Gastrocnemius medialis (tissue), 4 donors: ENCODE measurements at regions not wholly inside any gene's neighbourhood (a gene's known extent, or its start where the extent isn't known, plus 50 kb on each side); places are given as distances from the start of the nearest gene placed in this dataset.

Experiments used
- ATAC-seq, 2 donors: fragments of 150-250 bp; one replicate each; pipeline ENCODE4 v1.9.1; 2016
- DNase-seq, 2 donors: peaks; one replicate each; pipeline ENCODE4 v3.0.0-alpha.2; 2019
- H3K27ac ChIP-seq, 4 donors: fragments of 200-600 bp; sonication (generic); 1 replicate in 1 of 4; 2 replicates in 3 of 4; pipeline ENCODE4 v1.5.1; 2016 to 2018; ENCODE audit warnings: mild to moderate bottlenecking in 2 of 4, moderate library complexity in 1 of 4
- H3K27me3 ChIP-seq, 3 donors: fragments of 200-600 bp; sonication (generic) in 2 of 3; 1 replicate in 1 of 3; 2 replicates in 2 of 3; pipeline versions ENCODE4 v1.5.1 to v1.6.0; 2016 to 2019; ENCODE audit warnings: mild to moderate bottlenecking in 1 of 3, moderate library complexity in 1 of 3
- H3K36me3 ChIP-seq, 2 donors: fragments of 200-600 bp; sonication (generic) in 1 of 2; one replicate each; pipeline ENCODE4 v1.5.1; 2017 to 2018
- H3K4me1 ChIP-seq, 2 donors: fragments of 200-600 bp; sonication (generic) in 1 of 2; one replicate each; pipeline ENCODE4 v1.5.1; 2016 to 2017; ENCODE audit warnings: mild to moderate bottlenecking in 2 of 2
- H3K4me3 ChIP-seq, 4 donors: fragments of 200-600 bp; sonication (generic) in 3 of 4; 1 replicate in 1 of 4; 2 replicates in 3 of 4; pipeline ENCODE4 v1.5.1; 2016 to 2019; ENCODE audit warnings: mild to moderate bottlenecking in 2 of 4
- H3K9me3 ChIP-seq, 3 donors: fragments of 200-600 bp; sonication (generic) in 2 of 3; 1 replicate in 1 of 3; 2 replicates in 2 of 3; pipeline ENCODE4 v1.5.1; 2016 to 2019
- CTCF ChIP-seq, 5 experiments: fragments of 450-650 bp in 3 of 5; fragments of 200-600 bp in 2 of 5; sonication (generic) in 2 of 5; IDR thresholded peaks in 4 of 5; conservative IDR thresholded peaks in 1 of 5; 1 replicate in 4 of 5; 2 replicates in 1 of 5; pipeline ENCODE4 v1.5.1; 2016 to 2019; ENCODE audit warnings: antibody characterized with exemption in 5 of 5, mild to moderate bottlenecking in 3 of 5, moderate library complexity in 3 of 5
- POLR2A ChIP-seq, 2 donors: fragments of 450-650 bp; IDR thresholded peaks; one replicate each; pipeline ENCODE4 v1.6.1; 2017; ENCODE audit warnings: antibody characterized with exemption in 2 of 2, mild to moderate bottlenecking in 2 of 2, moderate library complexity in 2 of 2
- in situ Hi-C, 4 donors: fragments of 200-750 bp; cut with MboI; loops; one replicate each; pipeline versions ENCODE4 v1.15.0 to v1.8.0; 2017; ENCODE audit warnings: low sequenced_read_pairs in 4 of 4
- intact Hi-C: fragments of 100-400 bp; cut with DNase I; formaldehyde crosslinking; loops from one replicate; pipeline ENCODE4 v1.15.1; 2023; ENCODE audit warnings: low total_unique reads

- no peaks in the 10 kb centered on the region for H3K9me3 ChIP-seq
- no peaks in the 10 kb centered on the region for H3K27me3 ChIP-seq
- H3K27ac ChIP-seq = no peak overlapping the region
- in situ Hi-C loops (no loop called here), intact Hi-C loops (no loop called here)
- no peak overlapping the region for H3K4me3 ChIP-seq
- no peak for ATAC-seq
- DNase-seq = no peak
- TF ChIP-seq CTCF (IDR thresholded peaks at IDR 0.05 in 4 of 5, conservative IDR thresholded peaks at IDR 0.05 in 1 of 5) (no peak), POLR2A (IDR thresholded peaks at IDR 0.05) (no peak)
- no peaks in the 10 kb centered on the region for H3K4me1 ChIP-seq
- no peaks in the 10 kb centered on the region for H3K36me3 ChIP-seq
Measured at GRCh38 chr3:147049821-147050220, 356.5 kb downstream of the ZIC4 start.

- no peak overlapping the region for H3K4me3 ChIP-seq
- H3K4me1 ChIP-seq = no peaks in the 10 kb centered on the region
- H3K27ac ChIP-seq = no peak overlapping the region
- no peaks in the 10 kb centered on the region for H3K9me3 ChIP-seq
- H3K27me3 ChIP-seq = no peaks in the 10 kb centered on the region
- no peak for ATAC-seq
- no peaks in the 10 kb centered on the region for H3K36me3 ChIP-seq
- in situ Hi-C loops = no loop called here
- no peak for TF ChIP-seq POLR2A (IDR thresholded peaks at IDR 0.05)
- TF ChIP-seq CTCF (IDR thresholded peaks at IDR 0.05 in 4 of 5, conservative IDR thresholded peaks at IDR 0.05 in 1 of 5) = no peak
- DNase-seq = no peak
- intact Hi-C loops = no loop called here
Measured at GRCh38 chr3:147049305-147049704, 357.0 kb downstream of the ZIC4 start.

GRCh38 chr3:147046916-147047315 lies 359.4 kb downstream of the ZIC4 start:
- H3K4me3 ChIP-seq = no peak overlapping the region
- no peaks in the 10 kb centered on the region for H3K36me3 ChIP-seq
- no peak overlapping the region for H3K27ac ChIP-seq
- in situ Hi-C loops (no loop called here), intact Hi-C loops (no loop called here)
- DNase-seq (no peak), ATAC-seq (no peak)
- H3K9me3 ChIP-seq = no peaks in the 10 kb centered on the region
- no peak for TF ChIP-seq POLR2A (IDR thresholded peaks at IDR 0.05)
- TF ChIP-seq CTCF (IDR thresholded peaks at IDR 0.05 in 4 of 5, conservative IDR thresholded peaks at IDR 0.05 in 1 of 5) = no peak
- H3K4me1 ChIP-seq = no peaks in the 10 kb centered on the region
- no peaks in the 10 kb centered on the region for H3K27me3 ChIP-seq

GRCh38 chr3:147038481-147038880 lies 367.9 kb downstream of the ZIC4 start:
- in situ Hi-C loops = no loop called here
- Histone ChIP-seq H3K27me3 (no peaks in the 10 kb centered on the region), H3K4me3 (no peak overlapping the region), H3K9me3 (no peaks in the 10 kb centered on the region), H3K27ac (no peak overlapping the region), H3K36me3 (no peaks in the 10 kb centered on the region), H3K4me1 (no peaks in the 10 kb centered on the region)
- TF ChIP-seq CTCF (IDR thresholded peaks at IDR 0.05 in 4 of 5, conservative IDR thresholded peaks at IDR 0.05 in 1 of 5) (no peak), POLR2A (IDR thresholded peaks at IDR 0.05) (no peak)
- DNase-seq (no peak), ATAC-seq (no peak)
- intact Hi-C loops = no loop called here

- TF ChIP-seq POLR2A (IDR thresholded peaks at IDR 0.05) (no peak), CTCF (IDR thresholded peaks at IDR 0.05 in 4 of 5, conservative IDR thresholded peaks at IDR 0.05 in 1 of 5) (no peak)
- H3K4me1 ChIP-seq = no peaks in the 10 kb centered on the region
- H3K27me3 ChIP-seq = no peaks in the 10 kb centered on the region
- in situ Hi-C loops (no loop called here), intact Hi-C loops (no loop called here)
- ATAC-seq (no peak), DNase-seq (no peak)
- H3K4me3 ChIP-seq = no peak overlapping the region
- no peaks in the 10 kb centered on the region for H3K9me3 ChIP-seq
- H3K36me3 ChIP-seq = no peaks in the 10 kb centered on the region
- no peak overlapping the region for H3K27ac ChIP-seq
Measured at GRCh38 chr3:147034359-147034758, 372.0 kb downstream of the ZIC4 start.
